HepG2 (cell line): ENCODE measurements at regions not wholly inside any gene's neighbourhood (a gene's known extent, or its start where the extent isn't known, plus 50 kb on each side); places are given as distances from the start of the nearest gene placed in this dataset.

Source experiments
- ATAC-seq: fragments of 200-7000 bp; cut with Tn5 transposase; 3 replicates; pipeline ENCODE4 v1.9.1; 2020; ENCODE audit warnings: mild to moderate bottlenecking, moderate library complexity
- BruUV-seq: library from RNA; stranded (reverse); fragments of 400-500 nt; replicated peaks from 2 replicates; lab custom pipeline; 2021; lab: Mats Ljungman, UMichigan
- CTCF ChIA-PET: fragments of 300-600 bp; formaldehyde crosslinking; extraction: SDS; loops from one replicate; lab custom pipeline; 2021; ENCODE audit warnings: low total read pairs, inconsistent platforms, low intra/inter-chr PET ratio; lab: Yijun Ruan, JAX
- POLR2A ChIA-PET: fragments of 350-600 bp; sonication (Branson Sonifier 250); formaldehyde crosslinking; loops from one replicate; lab custom pipeline; 2020; ENCODE audit warnings: antibody characterized with exemption, inconsistent platforms; lab: Yijun Ruan, JAX
- DNase-seq: peaks from one replicate; pipeline ENCODE4 v3.0.0-alpha.2; 2015; ENCODE audit warnings: low spot score
- FAIRE-seq: peaks from 3 replicates; lab custom pipeline; 2011; peaks lifted over from hg19 to GRCh38; lab: Jason Lieb, UNC
- H2AFZ ChIP-seq: one replicate; pipeline ENCODE4 v1.6.1; 2011; ENCODE audit warnings: low read length, inconsistent platforms
- H3K27ac ChIP-seq: fragments of 300-600 bp; 3 replicates; pipeline ENCODE4 v1.8.0; 2011; ENCODE audit warnings: mixed run types, mild to moderate bottlenecking, mixed read lengths, low read length, inconsistent platforms; ENCODE audit not compliant: insufficient read depth; ENCODE audit errors: extremely low read length
- H3K27me3 ChIP-seq, 2 experiments: fragments of 200-600 bp in 1 of 2; 2 replicates in 1 of 2; 3 replicates in 1 of 2; pipeline versions ENCODE4 v1.6.0 to v1.8.0; 2011; ENCODE audit warnings: low read length in 2 of 2, mild to moderate bottlenecking in 2 of 2, moderate library complexity in 2 of 2, inconsistent platforms in 1 of 2; ENCODE audit not compliant: insufficient read depth in 2 of 2, control insufficient read depth in 1 of 2
- H3K36me3 ChIP-seq, 2 experiments: fragments of 200-600 bp in 1 of 2; replicated peaks in 1 of 2; 2 replicates in 1 of 2; 3 replicates in 1 of 2; pipeline versions ENCODE4 v1.5.1 to v1.8.0; 2011; ENCODE audit warnings: low read length in 2 of 2, inconsistent platforms in 1 of 2; ENCODE audit not compliant: insufficient read depth in 2 of 2, control insufficient read depth in 1 of 2
- H3K4me1 ChIP-seq: 2 replicates; pipeline ENCODE4 v1.5.1; 2012; ENCODE audit warnings: low read length, inconsistent platforms; ENCODE audit not compliant: insufficient read depth
- H3K4me2 ChIP-seq: 2 replicates; pipeline ENCODE4 v1.6.0; 2011; ENCODE audit warnings: low read depth, low read length, inconsistent platforms
- H3K4me3 ChIP-seq, 3 experiments: fragments of 200-600 bp in 1 of 3; sonication (generic), shearing (Covaris generic) in 1 of 3; replicated peaks in 1 of 3; 2 replicates each; pipeline ENCODE4 v1.5.1; 2011 to 2016; ENCODE audit warnings: low read length in 3 of 3, inconsistent platforms in 2 of 3, low read depth in 2 of 3, mild to moderate bottlenecking in 2 of 3, control low read depth in 1 of 3, mixed read lengths in 1 of 3; ENCODE audit not compliant: insufficient read depth in 1 of 3
- H3K79me2 ChIP-seq: one replicate; pipeline ENCODE4 v1.6.1; 2011; ENCODE audit warnings: low read length, inconsistent platforms; ENCODE audit not compliant: insufficient read depth
- H3K9ac ChIP-seq: 2 replicates; pipeline ENCODE4 v1.6.0; 2011; ENCODE audit warnings: mild to moderate bottlenecking, low read depth, low read length, inconsistent platforms; ENCODE audit not compliant: insufficient read depth
- H3K9me3 ChIP-seq: 2 replicates; pipeline ENCODE4 v1.5.1; 2012; ENCODE audit warnings: mild to moderate bottlenecking, low read length
- H4K20me1 ChIP-seq: 2 replicates; pipeline ENCODE4 v1.6.0; 2011; ENCODE audit warnings: inconsistent platforms, mild to moderate bottlenecking, low read length, moderate library complexity; ENCODE audit not compliant: insufficient read depth
- CREB1 ChIP-seq, 2 experiments: fragments of 450-650 bp in 1 of 2; IDR thresholded peaks; 2 replicates each; pipeline ENCODE4 v1.6.1; 2016 to 2017; ENCODE audit warnings: control low read depth in 1 of 2, mild to moderate bottlenecking in 1 of 2, missing compliant biosample characterization in 1 of 2, missing genetic modification characterization in 1 of 2
- FOXA1 ChIP-seq, 2 experiments: fragments of 450-650 bp in 1 of 2; sonication (generic) in 1 of 2; formaldehyde crosslinking in 1 of 2; IDR thresholded peaks; 2 replicates each; pipeline versions ENCODE4 v1.4.0 to v1.6.1; 2016 to 2020; ENCODE audit warnings: missing genetic modification reagents in 1 of 2
- MBD4 ChIP-seq: IDR thresholded peaks from 2 replicates; pipeline ENCODE4 v1.6.1; 2012; ENCODE audit warnings: low read length, inconsistent platforms, borderline replicate concordance
- NFYB ChIP-seq: sonication (generic); formaldehyde crosslinking; IDR thresholded peaks from 2 replicates; pipeline ENCODE4 v1.4.0; 2020; ENCODE audit warnings: missing genetic modification reagents
- PCBP1 ChIP-seq: fragments of 200-400 bp; formaldehyde crosslinking; IDR thresholded peaks from 2 replicates; pipeline ENCODE4 v1.6.1; 2017; ENCODE audit warnings: mild to moderate bottlenecking, low read depth, low read length, borderline replicate concordance
- RFX3 ChIP-seq: IDR thresholded peaks from 2 replicates; pipeline ENCODE4 v1.6.1; 2016; ENCODE audit warnings: missing biosample characterization, missing genetic modification reagents
- SIN3A ChIP-seq: IDR thresholded peaks from 2 replicates; pipeline ENCODE4 v1.6.1; 2011; ENCODE audit warnings: low read depth, mild to moderate bottlenecking, control low read depth, low read length, borderline replicate concordance
- TARDBP ChIP-seq: sonication (generic); formaldehyde crosslinking; IDR thresholded peaks from 2 replicates; pipeline ENCODE4 v1.8.0; 2022; ENCODE audit warnings: mild to moderate bottlenecking, missing genetic modification reagents
- ZFAT ChIP-seq: sonication (generic); formaldehyde crosslinking; conservative IDR thresholded peaks from 2 replicates; pipeline ENCODE4 v1.8.1; 2023; ENCODE audit warnings: missing genetic modification reagents, inconsistent platforms
- ZKSCAN1 ChIP-seq: fragments of 150-350 bp; IDR thresholded peaks from 2 replicates; pipeline ENCODE4 v1.6.1; 2014; ENCODE audit warnings: low read length
- ZNF383 ChIP-seq: sonication (generic); formaldehyde crosslinking; IDR thresholded peaks from 2 replicates; pipeline ENCODE4 v1.4.0; 2020; ENCODE audit warnings: missing genetic modification reagents, mild to moderate bottlenecking, borderline replicate concordance
- WGBS: methylation state at CpG from one replicate; pipeline ENCODE4 v1.1.6; 2017; ENCODE audit warnings: low lambda C conversion rate; 5-methylcytosine and 5-hydroxymethylcytosine counted together
- in situ Hi-C: cut with HindIII; loops from 2 replicates; pipeline ENCODE4 v1.10.0; 2017; ENCODE audit warnings: low pct_unique_long_range_greater_than_20kb; ENCODE audit not compliant: extremely low pct_ligation_motif_present
- intact Hi-C: fragments of 100-400 bp; cut with micrococcal nuclease; formaldehyde crosslinking; loops from one replicate; pipeline ENCODE4 v1.10.0; 2022; ENCODE audit not compliant: unreplicated experiment
- TF ChIP-seq, protein P1 (sequence below): sonication (generic); formaldehyde crosslinking; IDR thresholded peaks from 2 replicates; pipeline ENCODE4 v1.9.0; 2021; ENCODE audit warnings: mild to moderate bottlenecking, missing genetic modification reagents

DNA sequence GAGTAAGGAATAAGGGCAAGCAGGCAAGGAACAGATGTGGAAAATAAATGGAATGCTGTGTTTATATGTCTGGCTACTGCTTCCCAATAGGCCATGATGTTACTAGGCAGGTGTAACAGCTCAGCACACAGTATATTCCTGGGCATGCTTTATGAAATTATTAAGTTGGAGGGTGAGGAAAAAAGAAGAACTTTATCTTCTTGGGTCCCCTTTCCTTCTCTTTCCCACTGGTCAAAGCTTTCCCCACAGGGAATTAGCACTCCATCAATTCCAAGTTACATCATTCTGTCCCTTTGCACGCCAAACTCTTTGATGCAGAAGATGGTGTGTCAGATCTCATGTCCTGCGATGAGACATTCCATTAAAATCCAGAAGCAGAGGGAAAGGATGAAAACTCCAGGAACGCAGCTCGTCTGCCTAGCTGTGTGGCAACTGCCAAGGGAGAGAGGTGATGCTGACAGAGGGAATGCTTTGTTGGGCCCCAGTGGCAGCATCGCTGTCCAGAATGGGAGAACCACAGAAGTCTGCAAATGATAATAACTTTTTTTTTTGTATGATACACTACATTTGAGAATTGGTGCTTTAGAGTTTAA, 447.3 kb upstream of the ARRDC3 start:
- 1% methylated on average over 5 of the region's 5 CpGs for WGBS
- BruUV-seq = no TSS peak
- TF ChIP-seq FOXA1 (IDR thresholded peaks at IDR 0.05) = no peak
- TF ChIP-seq FOXA1 (CRISPR knock-in tag; IDR thresholded peaks at IDR 0.05) = no peak
- TF ChIP-seq PCBP1 = no peak
- TF ChIP-seq ZKSCAN1 = no peak
- no peak for TF ChIP-seq TARDBP (CRISPR knock-in tag)
- no peak for TF ChIP-seq RFX3 (CRISPR knock-in tag)
- TF ChIP-seq ZNF383 (CRISPR knock-in tag) = no peak
- Histone ChIP-seq H3K9ac (no peak overlapping the region), H2AFZ (no peak overlapping the region), H4K20me1 (no peaks in the 10 kb centered on the region), H3K27ac (no peak overlapping the region), H3K36me3 (no peaks in the 10 kb centered on the region), H3K79me2 (no peaks in the 10 kb centered on the region), H3K27me3 (no peaks in the 10 kb centered on the region), H3K4me3 (no peak overlapping the region), H3K9me3 (no peaks in the 10 kb centered on the region), H3K4me2 (no peak overlapping the region), H3K4me1 (no peaks in the 10 kb centered on the region)
- in situ Hi-C loops = no loop called here
- FAIRE-seq (no peak), DNase-seq (no peak), ATAC-seq (no peak)
- ChIA-PET POLR2A (no interaction called here), CTCF (no interaction called here)
- intact Hi-C loops = no loop called here

DNA sequence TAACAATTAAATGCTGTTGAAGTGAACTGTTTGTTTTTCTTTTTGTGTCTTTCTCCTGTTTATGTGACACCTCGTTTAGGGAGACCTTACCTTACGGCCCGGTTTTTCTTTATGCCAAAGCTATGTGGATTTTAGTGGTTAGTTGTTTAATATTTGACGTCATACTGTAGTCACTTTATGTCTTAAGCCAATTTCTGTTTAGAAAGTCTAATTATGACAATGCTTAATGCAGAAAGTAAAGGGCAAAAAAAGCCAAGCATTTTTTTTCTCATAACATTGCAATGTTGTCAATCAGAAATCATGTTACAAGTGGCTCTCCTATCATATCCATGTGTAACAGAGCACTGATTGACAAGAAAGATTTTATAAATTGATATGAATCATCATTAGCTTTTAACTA, 442.5 kb upstream of the ARRDC3 start:
- BruUV-seq = no TSS peak
- FAIRE-seq = no peak
- in situ Hi-C loops = no loop called here
- H4K20me1 ChIP-seq = no peaks in the 10 kb centered on the region
- POLR2A ChIA-PET = no interaction called here
- H2AFZ ChIP-seq = no peak overlapping the region
- no peak overlapping the region for H3K4me2 ChIP-seq
- no peaks in the 10 kb centered on the region for H3K79me2 ChIP-seq
- H3K4me1 ChIP-seq = no peaks in the 10 kb centered on the region
- no peak overlapping the region for H3K9ac ChIP-seq
- CTCF ChIA-PET = no interaction called here
- peak; percentile 76 for TF ChIP-seq CREB1 (IDR thresholded peaks at IDR 0.05)
- no peak for TF ChIP-seq CREB1 (CRISPR knock-in tag; IDR thresholded peaks at IDR 0.05)
- TF ChIP-seq NFYB (CRISPR knock-in tag) = no peak
- TF ChIP-seq MBD4 = no peak
- no peak for TF ChIP-seq SIN3A
- TF ChIP-seq, protein P1, sequence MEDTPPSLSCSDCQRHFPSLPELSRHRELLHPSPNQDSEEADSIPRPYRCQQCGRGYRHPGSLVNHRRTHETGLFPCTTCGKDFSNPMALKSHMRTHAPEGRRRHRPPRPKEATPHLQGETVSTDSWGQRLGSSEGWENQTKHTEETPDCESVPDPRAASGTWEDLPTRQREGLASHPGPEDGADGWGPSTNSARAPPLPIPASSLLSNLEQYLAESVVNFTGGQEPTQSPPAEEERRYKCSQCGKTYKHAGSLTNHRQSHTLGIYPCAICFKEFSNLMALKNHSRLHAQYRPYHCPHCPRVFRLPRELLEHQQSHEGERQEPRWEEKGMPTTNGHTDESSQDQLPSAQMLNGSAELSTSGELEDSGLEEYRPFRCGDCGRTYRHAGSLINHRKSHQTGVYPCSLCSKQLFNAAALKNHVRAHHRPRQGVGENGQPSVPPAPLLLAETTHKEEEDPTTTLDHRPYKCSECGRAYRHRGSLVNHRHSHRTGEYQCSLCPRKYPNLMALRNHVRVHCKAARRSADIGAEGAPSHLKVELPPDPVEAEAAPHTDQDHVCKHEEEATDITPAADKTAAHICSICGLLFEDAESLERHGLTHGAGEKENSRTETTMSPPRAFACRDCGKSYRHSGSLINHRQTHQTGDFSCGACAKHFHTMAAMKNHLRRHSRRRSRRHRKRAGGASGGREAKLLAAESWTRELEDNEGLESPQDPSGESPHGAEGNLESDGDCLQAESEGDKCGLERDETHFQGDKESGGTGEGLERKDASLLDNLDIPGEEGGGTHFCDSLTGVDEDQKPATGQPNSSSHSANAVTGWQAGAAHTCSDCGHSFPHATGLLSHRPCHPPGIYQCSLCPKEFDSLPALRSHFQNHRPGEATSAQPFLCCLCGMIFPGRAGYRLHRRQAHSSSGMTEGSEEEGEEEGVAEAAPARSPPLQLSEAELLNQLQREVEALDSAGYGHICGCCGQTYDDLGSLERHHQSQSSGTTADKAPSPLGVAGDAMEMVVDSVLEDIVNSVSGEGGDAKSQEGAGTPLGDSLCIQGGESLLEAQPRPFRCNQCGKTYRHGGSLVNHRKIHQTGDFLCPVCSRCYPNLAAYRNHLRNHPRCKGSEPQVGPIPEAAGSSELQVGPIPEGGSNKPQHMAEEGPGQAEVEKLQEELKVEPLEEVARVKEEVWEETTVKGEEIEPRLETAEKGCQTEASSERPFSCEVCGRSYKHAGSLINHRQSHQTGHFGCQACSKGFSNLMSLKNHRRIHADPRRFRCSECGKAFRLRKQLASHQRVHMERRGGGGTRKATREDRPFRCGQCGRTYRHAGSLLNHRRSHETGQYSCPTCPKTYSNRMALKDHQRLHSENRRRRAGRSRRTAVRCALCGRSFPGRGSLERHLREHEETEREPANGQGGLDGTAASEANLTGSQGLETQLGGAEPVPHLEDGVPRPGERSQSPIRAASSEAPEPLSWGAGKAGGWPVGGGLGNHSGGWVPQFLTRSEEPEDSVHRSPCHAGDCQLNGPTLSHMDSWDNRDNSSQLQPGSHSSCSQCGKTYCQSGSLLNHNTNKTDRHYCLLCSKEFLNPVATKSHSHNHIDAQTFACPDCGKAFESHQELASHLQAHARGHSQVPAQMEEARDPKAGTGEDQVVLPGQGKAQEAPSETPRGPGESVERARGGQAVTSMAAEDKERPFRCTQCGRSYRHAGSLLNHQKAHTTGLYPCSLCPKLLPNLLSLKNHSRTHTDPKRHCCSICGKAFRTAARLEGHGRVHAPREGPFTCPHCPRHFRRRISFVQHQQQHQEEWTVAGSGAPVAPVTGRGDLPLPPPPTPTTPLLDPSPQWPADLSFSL (CRISPR knock-in tag) = no peak
- no peak for TF ChIP-seq ZFAT (CRISPR knock-in tag)
- TF ChIP-seq, all 625 proteins: peak for 1
- ATAC-seq = no peak
- Histone ChIP-seq H3K9me3 (no peaks in the 10 kb centered on the region), H3K36me3 (no peaks in the 10 kb centered on the region), H3K27me3 (no peaks in the 10 kb centered on the region), H3K4me3 (no peak overlapping the region), H3K27ac (no peak overlapping the region)
- intact Hi-C loops = no loop called here
- WGBS = 12% methylated on average over 4 of the region's 4 CpGs
- no peak for DNase-seq
